OCI-LY7 (cell line): ENCODE measurements at regions not wholly inside any gene's neighbourhood (a gene's known extent, or its start where the extent isn't known, plus 50 kb on each side); places are given as distances from the start of the nearest gene placed in this dataset.

Experiments used
- CTCF ChIP-seq: fragments of 200-600 bp; sonication (generic); conservative IDR thresholded peaks from 2 replicates; pipeline ENCODE4 v1.5.1; 2014; ENCODE audit warnings: mild to moderate bottlenecking, antibody characterized with exemption, low read length, moderate library complexity, mixed read lengths
- EZH2phosphoT487 ChIP-seq: fragments of 200-600 bp; sonication (generic); IDR thresholded peaks from 2 replicates; pipeline ENCODE4 v1.6.1; 2018; ENCODE audit warnings: low read depth, borderline replicate concordance, mild to moderate bottlenecking, mixed run types, antibody characterized with exemption, low read length, moderate library complexity, mixed read lengths

DNA sequence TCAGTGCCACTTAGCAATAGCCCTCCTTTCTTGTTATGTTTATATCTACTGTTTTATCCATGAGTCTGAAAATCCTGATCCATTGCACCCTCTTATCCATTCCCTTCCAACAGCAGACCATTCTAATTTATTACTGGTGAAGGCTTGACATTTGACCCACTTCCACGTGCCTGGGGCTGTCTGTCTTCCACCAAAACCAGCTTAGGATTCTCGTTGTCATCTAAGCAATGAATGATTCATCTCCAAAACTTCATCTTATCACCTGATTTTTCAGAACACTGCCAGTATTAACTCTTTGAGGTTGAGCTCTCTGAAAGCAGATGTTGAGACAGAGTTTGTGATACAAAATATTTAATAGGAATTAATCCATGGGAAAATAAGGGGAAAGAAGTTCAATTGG, 277.8 kb upstream of the FBXL7 start:
- TF ChIP-seq CTCF (no peak), EZH2phosphoT487 (no peak)
